ENCODE measurements at regions not wholly inside any gene's neighbourhood (a gene's known extent, or its start where the extent isn't known, plus 50 kb on each side); places are given as distances from the start of the nearest gene placed in this dataset.
"Not testable (repeated sequence)": the region's sequence is repeated elsewhere in the genome, so short reads cannot be mapped to it uniquely, and the experiment has no call there.

GRCh38 chr20:53672484-53673129 lies 79.0 kb upstream of the ZNF217 start:
- DNase-seq (no peak), ATAC-seq (no peak)
- Histone ChIP-seq H3K9me3 (no peaks in the 10 kb centered on the region), H3K36me3 (no peaks in the 10 kb centered on the region), H3K4me1 (no peaks in the 10 kb centered on the region), H3K27me3 (no peaks in the 10 kb centered on the region), H3K27ac (no peak overlapping the region), H3K4me3 (no peak overlapping the region)
- intact Hi-C loops (cut with DNase I; ENCODE audit: low total_unique reads), result no loop called here
- in situ Hi-C loops (cut with MboI; ENCODE audit: low sequenced_read_pairs in 4 of 4), result no loop called here
- TF ChIP-seq, protein P1, sequence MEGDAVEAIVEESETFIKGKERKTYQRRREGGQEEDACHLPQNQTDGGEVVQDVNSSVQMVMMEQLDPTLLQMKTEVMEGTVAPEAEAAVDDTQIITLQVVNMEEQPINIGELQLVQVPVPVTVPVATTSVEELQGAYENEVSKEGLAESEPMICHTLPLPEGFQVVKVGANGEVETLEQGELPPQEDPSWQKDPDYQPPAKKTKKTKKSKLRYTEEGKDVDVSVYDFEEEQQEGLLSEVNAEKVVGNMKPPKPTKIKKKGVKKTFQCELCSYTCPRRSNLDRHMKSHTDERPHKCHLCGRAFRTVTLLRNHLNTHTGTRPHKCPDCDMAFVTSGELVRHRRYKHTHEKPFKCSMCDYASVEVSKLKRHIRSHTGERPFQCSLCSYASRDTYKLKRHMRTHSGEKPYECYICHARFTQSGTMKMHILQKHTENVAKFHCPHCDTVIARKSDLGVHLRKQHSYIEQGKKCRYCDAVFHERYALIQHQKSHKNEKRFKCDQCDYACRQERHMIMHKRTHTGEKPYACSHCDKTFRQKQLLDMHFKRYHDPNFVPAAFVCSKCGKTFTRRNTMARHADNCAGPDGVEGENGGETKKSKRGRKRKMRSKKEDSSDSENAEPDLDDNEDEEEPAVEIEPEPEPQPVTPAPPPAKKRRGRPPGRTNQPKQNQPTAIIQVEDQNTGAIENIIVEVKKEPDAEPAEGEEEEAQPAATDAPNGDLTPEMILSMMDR (IDR thresholded peaks at IDR 0.05 in 4 of 5, conservative IDR thresholded peaks at IDR 0.05 in 1 of 5), result no peak
- no peak for TF ChIP-seq POLR2A (IDR thresholded peaks at IDR 0.05)

- DNase-seq (no peak), ATAC-seq (no peak)
- no peaks in the 10 kb centered on the region for H3K36me3 ChIP-seq
- intact Hi-C loops (cut with DNase I; ENCODE audit: low total_unique reads), result no loop called here
- no peak overlapping the region for H3K4me3 ChIP-seq
- in situ Hi-C loops (cut with MboI; ENCODE audit: low sequenced_read_pairs in 4 of 4), result no loop called here
- no peaks in the 10 kb centered on the region for H3K27me3 ChIP-seq
- TF ChIP-seq, protein P1 (IDR thresholded peaks at IDR 0.05 in 4 of 5, conservative IDR thresholded peaks at IDR 0.05 in 1 of 5), result no peak
- TF ChIP-seq POLR2A (IDR thresholded peaks at IDR 0.05), result no peak
- no peak overlapping the region for H3K27ac ChIP-seq
- no peaks in the 10 kb centered on the region for H3K9me3 ChIP-seq
- H3K4me1 ChIP-seq, result no peaks in the 10 kb centered on the region
These were observed 77.7 kb upstream of the ZNF217 start for GRCh38 chr20:53671370-53671769.

- H3K27me3 ChIP-seq; H3K4me1 ChIP-seq; H3K27ac ChIP-seq; intact Hi-C loops (cut with DNase I; ENCODE audit: low total_unique reads); H3K9me3 ChIP-seq; in situ Hi-C loops (cut with MboI; ENCODE audit: low sequenced_read_pairs in 4 of 4); H3K4me3 ChIP-seq; H3K36me3 ChIP-seq; DNase-seq; ATAC-seq: not testable (repeated sequence)
These were observed 76.1 kb upstream of the ZNF217 start for GRCh38 chr20:53669517-53670313.

DNA sequence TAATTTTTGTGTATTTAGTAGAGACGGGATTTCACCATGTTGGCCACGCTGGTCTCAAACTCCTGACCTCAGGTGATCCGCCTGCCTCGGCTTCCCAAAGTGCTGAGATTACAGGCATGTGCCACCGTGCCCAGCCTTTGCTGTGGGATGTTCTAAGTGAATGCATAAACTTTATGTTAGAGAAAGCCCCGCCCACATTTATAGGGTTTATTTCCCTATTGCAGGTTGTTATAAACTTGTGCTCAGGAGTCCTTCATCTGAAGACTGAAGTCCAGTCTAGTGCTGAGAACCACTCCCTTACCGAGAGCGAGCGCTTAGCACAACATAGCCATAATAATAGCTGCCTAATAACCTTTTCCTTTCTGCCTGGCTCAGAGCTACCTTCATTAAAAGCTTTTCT lies 75.4 kb upstream of the ZNF217 start:
- Histone ChIP-seq H3K9me3 (no peaks in the 10 kb centered on the region), H3K4me1 (no peaks in the 10 kb centered on the region), H3K36me3 (no peaks in the 10 kb centered on the region), H3K4me3 (no peak overlapping the region), H3K27ac (no peak overlapping the region), H3K27me3 (no peaks in the 10 kb centered on the region)
- in situ Hi-C loops (cut with MboI; ENCODE audit: low sequenced_read_pairs in 4 of 4) (no loop called here), intact Hi-C loops (cut with DNase I; ENCODE audit: low total_unique reads) (no loop called here)
- no peak for TF ChIP-seq POLR2A (IDR thresholded peaks at IDR 0.05)
- TF ChIP-seq, protein P1 (IDR thresholded peaks at IDR 0.05 in 4 of 5, conservative IDR thresholded peaks at IDR 0.05 in 1 of 5), result no peak
- DNase-seq (no peak), ATAC-seq (no peak)

- H3K9me3 ChIP-seq, result no peaks in the 10 kb centered on the region
- no peak for TF ChIP-seq POLR2A (IDR thresholded peaks at IDR 0.05)
- TF ChIP-seq, protein P1 (IDR thresholded peaks at IDR 0.05 in 4 of 5, conservative IDR thresholded peaks at IDR 0.05 in 1 of 5), result no peak
- ATAC-seq (no peak), DNase-seq (no peak)
- no peaks in the 10 kb centered on the region for H3K27me3 ChIP-seq
- intact Hi-C loops (cut with DNase I; ENCODE audit: low total_unique reads) (no loop called here), in situ Hi-C loops (cut with MboI; ENCODE audit: low sequenced_read_pairs in 4 of 4) (no loop called here)
- no peaks in the 10 kb centered on the region for H3K36me3 ChIP-seq
- H3K27ac ChIP-seq, result no peak overlapping the region
- no peak overlapping the region for H3K4me3 ChIP-seq
- no peaks in the 10 kb centered on the region for H3K4me1 ChIP-seq
These were observed 72.5 kb upstream of the ZNF217 start for GRCh38 chr20:53666144-53666543.

Data from gastrocnemius medialis (tissue), 4 donors.